ENCODE measurements at regions not wholly inside any gene's neighbourhood (a gene's known extent, or its start where the extent isn't known, plus 50 kb on each side); places are given as distances from the start of the nearest gene placed in this dataset.

- no peak for TF ChIP-seq CTCF (conservative IDR thresholded peaks at IDR 0.05; ENCODE audit: low read length)
- DNase-seq (ENCODE audit: low read depth) = no peak
- H3K4me3 ChIP-seq (ENCODE audit: low read length) = no peak overlapping the region
Measured at GRCh38 chr20:41783423-41784208, 165.4 kb upstream of the CHD6 start.

- no peak for DNase-seq (ENCODE audit: low read depth)
- no peak overlapping the region for H3K4me3 ChIP-seq (ENCODE audit: low read length)
- TF ChIP-seq CTCF (conservative IDR thresholded peaks at IDR 0.05; ENCODE audit: low read length) = no peak
Measured at GRCh38 chr20:41782730-41783406, 164.7 kb upstream of the CHD6 start.

GRCh38 chr20:41782255-41782654 is 164.1 kb upstream of the CHD6 start:
- no peak for DNase-seq (ENCODE audit: low read depth)
- TF ChIP-seq CTCF (conservative IDR thresholded peaks at IDR 0.05; ENCODE audit: low read length) = no peak
- no peak overlapping the region for H3K4me3 ChIP-seq (ENCODE audit: low read length)

- no peak for DNase-seq (ENCODE audit: low read depth)
Measured at GRCh38 chr20:41776421-41776820, 158.2 kb upstream of the CHD6 start.

GRCh38 chr20:41774291-41774690 is 156.1 kb upstream of the CHD6 start:
- TF ChIP-seq CTCF (conservative IDR thresholded peaks at IDR 0.05; ENCODE audit: low read length) = no peak
- no peak for DNase-seq (ENCODE audit: low read depth)
- H3K4me3 ChIP-seq (ENCODE audit: low read length) = no peak overlapping the region

More at GRCh38 chr20:41776421-41776820, 158.2 kb upstream of the CHD6 start:
- H3K4me3 ChIP-seq (ENCODE audit: low read length) = no peak overlapping the region
- no peak for TF ChIP-seq CTCF (conservative IDR thresholded peaks at IDR 0.05; ENCODE audit: low read length)

GRCh38 chr20:41770965-41771364 is 152.8 kb upstream of the CHD6 start:
- no peak overlapping the region for H3K4me3 ChIP-seq (ENCODE audit: low read length)
- no peak for DNase-seq (ENCODE audit: low read depth)
- no peak for TF ChIP-seq CTCF (conservative IDR thresholded peaks at IDR 0.05; ENCODE audit: low read length)

- no peak for TF ChIP-seq CTCF (conservative IDR thresholded peaks at IDR 0.05; ENCODE audit: low read length)
- H3K4me3 ChIP-seq (ENCODE audit: low read length) = no peak overlapping the region
- no peak for DNase-seq (ENCODE audit: low read depth)
Measured at GRCh38 chr20:41770427-41770826, 152.2 kb upstream of the CHD6 start.
